Parathyroid adenoma (tissue), 2 donors: ENCODE measurements at regions not wholly inside any gene's neighbourhood (a gene's known extent, or its start where the extent isn't known, plus 50 kb on each side); places are given as distances from the start of the nearest gene placed in this dataset.

Source experiments
- H2AFZ ChIP-seq: fragments of 300-600 bp; sonication (generic); one replicate; pipeline ENCODE4 v1.7.0; 2017; ENCODE audit warnings: antibody characterized with exemption, mild to moderate bottlenecking
- H3K27ac ChIP-seq: fragments of 300-600 bp; sonication (generic); one replicate; pipeline ENCODE4 v1.7.0; 2017
- H3K27me3 ChIP-seq: fragments of 300-600 bp; sonication (generic); one replicate; pipeline ENCODE4 v1.7.0; 2017; ENCODE audit warnings: low read length; ENCODE audit not compliant: control insufficient read depth, insufficient read depth
- H3K36me3 ChIP-seq: fragments of 300-600 bp; sonication (generic); one replicate; pipeline ENCODE4 v1.7.0; 2017; ENCODE audit warnings: low read length; ENCODE audit not compliant: control insufficient read depth, insufficient read depth
- H3K4me1 ChIP-seq: fragments of 300-600 bp; sonication (generic); one replicate; pipeline ENCODE4 v1.7.0; 2017; ENCODE audit warnings: control low read depth
- H3K4me2 ChIP-seq: fragments of 300-600 bp; sonication (generic); one replicate; pipeline ENCODE4 v1.7.0; 2017; ENCODE audit warnings: low read length
- H3K4me3 ChIP-seq: fragments of 300-600 bp; sonication (generic); one replicate; pipeline ENCODE4 v1.7.0; 2017; ENCODE audit warnings: low read depth, low read length
- H3K79me2 ChIP-seq: fragments of 300-600 bp; sonication (generic); one replicate; pipeline ENCODE4 v1.7.0; 2017; ENCODE audit warnings: control low read depth
- H3K9ac ChIP-seq: fragments of 300-600 bp; sonication (generic); one replicate; pipeline ENCODE4 v1.7.0; 2017; ENCODE audit warnings: mild to moderate bottlenecking
- H3K9me3 ChIP-seq: fragments of 300-600 bp; sonication (generic); one replicate; pipeline ENCODE4 v1.7.0; 2017; ENCODE audit warnings: low read length; ENCODE audit not compliant: control insufficient read depth
- CTCF ChIP-seq: fragments of 300-600 bp; sonication (generic); IDR thresholded peaks from one replicate; pipeline ENCODE4 v1.7.0; 2017; ENCODE audit warnings: antibody characterized with exemption, mild to moderate bottlenecking
- donor health status: primary hyperparathyroidism.

- Histone ChIP-seq H3K27ac (no peak overlapping the region), H3K4me3 (no peak overlapping the region), H2AFZ (no peak overlapping the region), H3K4me2 (no peak overlapping the region), H3K36me3 (no peaks in the 10 kb centered on the region), H3K4me1 (no peaks in the 10 kb centered on the region), H3K27me3 (no peaks in the 10 kb centered on the region), H3K9ac (no peak overlapping the region), H3K9me3 (no peaks in the 10 kb centered on the region), H3K79me2 (no peaks in the 10 kb centered on the region)
- TF ChIP-seq CTCF: no peak
Observed at GRCh38 chr1:29725262-29725661, 488.9 kb downstream of the PTPRU start.

GRCh38 chr1:29722598-29722997, 486.3 kb downstream of the PTPRU start:
- H2AFZ ChIP-seq: no peak overlapping the region
- no peaks in the 10 kb centered on the region for H3K4me1 ChIP-seq
- H3K9me3 ChIP-seq: no peaks in the 10 kb centered on the region
- no peaks in the 10 kb centered on the region for H3K36me3 ChIP-seq
- no peak for TF ChIP-seq CTCF
- no peak overlapping the region for H3K4me3 ChIP-seq
- H3K79me2 ChIP-seq: no peaks in the 10 kb centered on the region
- H3K27me3 ChIP-seq: no peaks in the 10 kb centered on the region
- H3K9ac ChIP-seq: no peak overlapping the region
- no peak overlapping the region for H3K27ac ChIP-seq
- H3K4me2 ChIP-seq: no peak overlapping the region

GRCh38 chr1:29719253-29719652, 482.9 kb downstream of the PTPRU start:
- no peak overlapping the region for H3K4me2 ChIP-seq
- H3K4me1 ChIP-seq: no peaks in the 10 kb centered on the region
- H3K27me3 ChIP-seq: no peaks in the 10 kb centered on the region
- no peaks in the 10 kb centered on the region for H3K9me3 ChIP-seq
- no peak overlapping the region for H3K9ac ChIP-seq
- H3K27ac ChIP-seq: no peak overlapping the region
- H2AFZ ChIP-seq: no peak overlapping the region
- no peak for TF ChIP-seq CTCF
- H3K4me3 ChIP-seq: no peak overlapping the region
- H3K36me3 ChIP-seq: no peaks in the 10 kb centered on the region
- no peaks in the 10 kb centered on the region for H3K79me2 ChIP-seq

GRCh38 chr1:29718791-29719190, 482.5 kb downstream of the PTPRU start:
- H3K36me3 ChIP-seq: no peaks in the 10 kb centered on the region
- H3K4me1 ChIP-seq: no peaks in the 10 kb centered on the region
- H3K79me2 ChIP-seq: no peaks in the 10 kb centered on the region
- H3K27me3 ChIP-seq: no peaks in the 10 kb centered on the region
- no peak overlapping the region for H3K4me3 ChIP-seq
- no peaks in the 10 kb centered on the region for H3K9me3 ChIP-seq
- no peak for TF ChIP-seq CTCF
- no peak overlapping the region for H2AFZ ChIP-seq
- no peak overlapping the region for H3K9ac ChIP-seq
- H3K27ac ChIP-seq: no peak overlapping the region
- H3K4me2 ChIP-seq: no peak overlapping the region

GRCh38 chr1:29716306-29716705, 480.0 kb downstream of the PTPRU start:
- Histone ChIP-seq H3K27ac (no peak overlapping the region), H3K4me3 (no peak overlapping the region), H3K9me3 (no peaks in the 10 kb centered on the region), H2AFZ (no peak overlapping the region), H3K4me1 (no peaks in the 10 kb centered on the region), H3K27me3 (no peaks in the 10 kb centered on the region), H3K4me2 (no peak overlapping the region), H3K79me2 (no peaks in the 10 kb centered on the region), H3K9ac (no peak overlapping the region), H3K36me3 (no peaks in the 10 kb centered on the region)
- no peak for TF ChIP-seq CTCF
